Gastrocnemius medialis (tissue), 4 donors: ENCODE measurements at regions not wholly inside any gene's neighbourhood (a gene's known extent, or its start where the extent isn't known, plus 50 kb on each side); places are given as distances from the start of the nearest gene placed in this dataset.

ENCODE experiments used
- POLR2A ChIP-seq, 2 donors: fragments of 450-650 bp; IDR thresholded peaks; one replicate each; pipeline ENCODE4 v1.6.1; 2017; ENCODE audit warnings: antibody characterized with exemption in 2 of 2, mild to moderate bottlenecking in 2 of 2, moderate library complexity in 2 of 2
- TF ChIP-seq, protein P1 (sequence below), 5 experiments: fragments of 450-650 bp in 3 of 5; fragments of 200-600 bp in 2 of 5; sonication (generic) in 2 of 5; IDR thresholded peaks in 4 of 5; conservative IDR thresholded peaks in 1 of 5; 1 replicate in 4 of 5; 2 replicates in 1 of 5; pipeline ENCODE4 v1.5.1; 2016 to 2019; ENCODE audit warnings: antibody characterized with exemption in 5 of 5, mild to moderate bottlenecking in 3 of 5, moderate library complexity in 3 of 5

DNA sequence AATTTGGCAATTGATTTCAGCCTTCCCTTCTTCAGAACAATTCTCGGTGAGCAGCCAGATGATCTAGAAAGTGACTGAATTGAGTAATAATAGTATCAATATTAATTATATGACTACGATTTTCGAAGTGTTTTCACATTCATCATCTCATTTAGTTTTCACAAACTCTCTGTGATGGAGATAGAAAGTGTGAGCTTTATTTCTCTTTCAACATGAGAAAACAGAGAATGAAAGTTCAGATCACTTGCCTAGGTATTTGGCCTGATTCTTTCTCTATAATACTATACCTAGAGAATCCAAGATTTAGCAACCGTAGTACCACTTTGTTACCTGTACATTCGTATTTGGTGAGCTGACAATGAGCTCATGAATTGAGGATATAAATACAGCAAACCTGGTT lies 739.2 kb upstream of the NR2F2 start:
- TF ChIP-seq, protein P1, sequence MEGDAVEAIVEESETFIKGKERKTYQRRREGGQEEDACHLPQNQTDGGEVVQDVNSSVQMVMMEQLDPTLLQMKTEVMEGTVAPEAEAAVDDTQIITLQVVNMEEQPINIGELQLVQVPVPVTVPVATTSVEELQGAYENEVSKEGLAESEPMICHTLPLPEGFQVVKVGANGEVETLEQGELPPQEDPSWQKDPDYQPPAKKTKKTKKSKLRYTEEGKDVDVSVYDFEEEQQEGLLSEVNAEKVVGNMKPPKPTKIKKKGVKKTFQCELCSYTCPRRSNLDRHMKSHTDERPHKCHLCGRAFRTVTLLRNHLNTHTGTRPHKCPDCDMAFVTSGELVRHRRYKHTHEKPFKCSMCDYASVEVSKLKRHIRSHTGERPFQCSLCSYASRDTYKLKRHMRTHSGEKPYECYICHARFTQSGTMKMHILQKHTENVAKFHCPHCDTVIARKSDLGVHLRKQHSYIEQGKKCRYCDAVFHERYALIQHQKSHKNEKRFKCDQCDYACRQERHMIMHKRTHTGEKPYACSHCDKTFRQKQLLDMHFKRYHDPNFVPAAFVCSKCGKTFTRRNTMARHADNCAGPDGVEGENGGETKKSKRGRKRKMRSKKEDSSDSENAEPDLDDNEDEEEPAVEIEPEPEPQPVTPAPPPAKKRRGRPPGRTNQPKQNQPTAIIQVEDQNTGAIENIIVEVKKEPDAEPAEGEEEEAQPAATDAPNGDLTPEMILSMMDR (IDR thresholded peaks at IDR 0.05 in 4 of 5, conservative IDR thresholded peaks at IDR 0.05 in 1 of 5) = no peak
- TF ChIP-seq POLR2A (IDR thresholded peaks at IDR 0.05) = no peak
